ENCODE measurements at regions not wholly inside any gene's neighbourhood (a gene's known extent, or its start where the extent isn't known, plus 50 kb on each side); places are given as distances from the start of the nearest gene placed in this dataset.

GRCh38 chr2:198702796-198703195 lies 754.9 kb downstream of the SATB2 start:
- no peak for DNase-seq (ENCODE audit: low spot score)

GRCh38 chr2:198701481-198701880 lies 756.3 kb downstream of the SATB2 start:
- no peak for DNase-seq (ENCODE audit: low spot score)

- DNase-seq (ENCODE audit: low spot score), result no peak
Observed at GRCh38 chr2:198700319-198700718, 757.4 kb downstream of the SATB2 start.

GRCh38 chr2:198698230-198698629 lies 759.5 kb downstream of the SATB2 start:
- DNase-seq (ENCODE audit: low spot score), result no peak

GRCh38 chr2:198697794-198698193 lies 759.9 kb downstream of the SATB2 start:
- no peak for DNase-seq (ENCODE audit: low spot score)

GRCh38 chr2:198697218-198697617 lies 760.5 kb downstream of the SATB2 start:
- DNase-seq (ENCODE audit: low spot score), result no peak

- DNase-seq (ENCODE audit: low spot score), result no peak
Observed at GRCh38 chr2:198695879-198696278, 761.9 kb downstream of the SATB2 start.

GRCh38 chr2:198692907-198693510 lies 764.7 kb downstream of the SATB2 start:
- no peak for DNase-seq (ENCODE audit: low spot score)

- no peak for DNase-seq (ENCODE audit: low spot score)
Observed at GRCh38 chr2:198691236-198691635, 766.5 kb downstream of the SATB2 start.

GRCh38 chr2:198664321-198664720 lies 793.4 kb downstream of the SATB2 start:
- no peak for DNase-seq (ENCODE audit: low spot score)

- DNase-seq (ENCODE audit: low spot score), result no peak
Observed at GRCh38 chr2:198662905-198663304, 794.8 kb downstream of the SATB2 start.

GRCh38 chr2:198660501-198660900 lies 797.2 kb downstream of the SATB2 start:
- no peak for DNase-seq (ENCODE audit: low spot score)

- no peak for DNase-seq (ENCODE audit: low spot score)
Observed at GRCh38 chr2:198659096-198659870, 798.5 kb downstream of the SATB2 start.

GRCh38 chr2:198657512-198658121 lies 800.1 kb downstream of the SATB2 start:
- DNase-seq (ENCODE audit: low spot score), result no peak

GRCh38 chr2:198656869-198657268 lies 800.9 kb downstream of the SATB2 start:
- DNase-seq (ENCODE audit: low spot score), result no peak

- no peak for DNase-seq (ENCODE audit: low spot score)
Observed at GRCh38 chr2:198654646-198655045, 803.1 kb downstream of the SATB2 start.

- DNase-seq (ENCODE audit: low spot score), result no peak
Observed at GRCh38 chr2:198653311-198653710, 804.4 kb downstream of the SATB2 start.

- DNase-seq (ENCODE audit: low spot score), result no peak
Observed at GRCh38 chr2:198652461-198652860, 805.3 kb downstream of the SATB2 start.

- DNase-seq (ENCODE audit: low spot score), result no peak
Observed at GRCh38 chr2:198645816-198646215, 811.9 kb downstream of the SATB2 start.

- DNase-seq (ENCODE audit: low spot score), result no peak
Observed at GRCh38 chr2:198641161-198641560, 816.6 kb downstream of the SATB2 start.

GRCh38 chr2:198640463-198640862 lies 817.3 kb downstream of the SATB2 start:
- DNase-seq (ENCODE audit: low spot score), result no peak

GRCh38 chr2:198639580-198639979 lies 818.2 kb downstream of the SATB2 start:
- DNase-seq (ENCODE audit: low spot score), result no peak

GRCh38 chr2:198638577-198638976 lies 819.2 kb downstream of the SATB2 start:
- no peak for DNase-seq (ENCODE audit: low spot score)

Data from hematopoietic multipotent progenitor cell treated with erythropoietin and hydrocortisone succinate and interleukin-3 and kit ligand, for 15 days (in vitro differentiated cells).